ENCODE measurements at regions not wholly inside any gene's neighbourhood (a gene's known extent, or its start where the extent isn't known, plus 50 kb on each side); places are given as distances from the start of the nearest gene placed in this dataset.

GRCh38 chr2:102091121-102091520 lies 51.4 kb upstream of the IL1R1 start:
- no peak for TF ChIP-seq POLR2A (IDR thresholded peaks at IDR 0.05)
- TF ChIP-seq, protein P1, sequence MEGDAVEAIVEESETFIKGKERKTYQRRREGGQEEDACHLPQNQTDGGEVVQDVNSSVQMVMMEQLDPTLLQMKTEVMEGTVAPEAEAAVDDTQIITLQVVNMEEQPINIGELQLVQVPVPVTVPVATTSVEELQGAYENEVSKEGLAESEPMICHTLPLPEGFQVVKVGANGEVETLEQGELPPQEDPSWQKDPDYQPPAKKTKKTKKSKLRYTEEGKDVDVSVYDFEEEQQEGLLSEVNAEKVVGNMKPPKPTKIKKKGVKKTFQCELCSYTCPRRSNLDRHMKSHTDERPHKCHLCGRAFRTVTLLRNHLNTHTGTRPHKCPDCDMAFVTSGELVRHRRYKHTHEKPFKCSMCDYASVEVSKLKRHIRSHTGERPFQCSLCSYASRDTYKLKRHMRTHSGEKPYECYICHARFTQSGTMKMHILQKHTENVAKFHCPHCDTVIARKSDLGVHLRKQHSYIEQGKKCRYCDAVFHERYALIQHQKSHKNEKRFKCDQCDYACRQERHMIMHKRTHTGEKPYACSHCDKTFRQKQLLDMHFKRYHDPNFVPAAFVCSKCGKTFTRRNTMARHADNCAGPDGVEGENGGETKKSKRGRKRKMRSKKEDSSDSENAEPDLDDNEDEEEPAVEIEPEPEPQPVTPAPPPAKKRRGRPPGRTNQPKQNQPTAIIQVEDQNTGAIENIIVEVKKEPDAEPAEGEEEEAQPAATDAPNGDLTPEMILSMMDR (IDR thresholded peaks at IDR 0.05) = no peak

Data from ovary (tissue), 3 donors.